H1 (cell line): ENCODE measurements at regions not wholly inside any gene's neighbourhood (a gene's known extent, or its start where the extent isn't known, plus 50 kb on each side); places are given as distances from the start of the nearest gene placed in this dataset.

ENCODE experiments used
- CTCF ChIA-PET: fragments of 300-600 bp; sonication (Branson Sonifier 250); formaldehyde crosslinking; loops from one replicate; lab custom pipeline; 2021; ENCODE audit not compliant: partially characterized antibody; lab: Charles Lee
- POLR2A ChIA-PET: fragments of 300-600 bp; sonication (Branson Sonifier 250); formaldehyde crosslinking; loops from one replicate; lab custom pipeline; 2021; ENCODE audit warnings: inconsistent platforms; ENCODE audit not compliant: partially characterized antibody; lab: Charles Lee
- DNase-seq, 2 experiments: peaks; one replicate each; pipeline versions ENCODE4 v3.0.0 to v3.0.0-alpha.2; 2010 to 2022; ENCODE audit warnings: low spot score in 2 of 2, low read depth in 1 of 2, mixed read lengths in 1 of 2
- FAIRE-seq: peaks from 2 replicates; lab custom pipeline; 2011; peaks lifted over from hg19 to GRCh38; lab: Jason Lieb, UNC
- H2AFZ ChIP-seq: 2 replicates; pipeline ENCODE4 v1.8.1; 2012; ENCODE audit warnings: low read length, inconsistent platforms
- H2AK5ac ChIP-seq: 2 replicates; pipeline ENCODE4 v1.6.1; 2013; ENCODE audit warnings: low read depth, low read length
- H2BK120ac ChIP-seq: replicated peaks from 2 replicates; pipeline ENCODE3; 2013; ENCODE audit warnings: low read depth, low read length, inconsistent platforms
- H2BK12ac ChIP-seq: 2 replicates; pipeline ENCODE4 v1.6.1; 2013; ENCODE audit warnings: low read depth, low read length
- H2BK15ac ChIP-seq: 2 replicates; pipeline ENCODE4 v1.6.1; 2013; ENCODE audit warnings: low read length
- H2BK20ac ChIP-seq: 2 replicates; pipeline ENCODE4 v1.6.1; 2013; ENCODE audit warnings: low read length
- H2BK5ac ChIP-seq: 2 replicates; pipeline ENCODE4 v1.6.1; 2013; ENCODE audit warnings: low read depth, low read length
- H3K14ac ChIP-seq: 2 replicates; pipeline ENCODE4 v1.6.1; 2013; ENCODE audit warnings: inconsistent platforms; ENCODE audit not compliant: insufficient read length
- H3K18ac ChIP-seq: 2 replicates; pipeline ENCODE4 v1.6.1; 2013; ENCODE audit warnings: low read length; ENCODE audit errors: extremely low read depth
- H3K23ac ChIP-seq: 2 replicates; pipeline ENCODE4 v1.6.1; 2013; ENCODE audit warnings: inconsistent platforms; ENCODE audit not compliant: insufficient read length
- H3K23me2 ChIP-seq: 2 replicates; pipeline ENCODE4 v1.6.1; 2013; ENCODE audit warnings: low read depth, low read length
- H3K27ac ChIP-seq: 2 replicates; pipeline ENCODE4 v1.6.1; 2011; ENCODE audit warnings: low read depth, low read length, inconsistent platforms
- H3K27me3 ChIP-seq, 4 experiments: replicated peaks in 1 of 4; 1 replicate in 1 of 4; 2 replicates in 3 of 4; pipeline versions ENCODE4 v1.6.1 to v1.8.1; 2011 to 2013; ENCODE audit warnings: low read length in 3 of 4, mild to moderate bottlenecking in 3 of 4, inconsistent platforms in 2 of 4, mixed read lengths in 2 of 4, moderate library complexity in 1 of 4; ENCODE audit not compliant: control insufficient read depth in 3 of 4, insufficient read depth in 3 of 4; ENCODE audit errors: extremely low read depth in 1 of 4
- H3K36me3 ChIP-seq, 4 experiments: 2 replicates each; pipeline versions ENCODE4 v1.6.1 to v1.8.1; 2011 to 2013; ENCODE audit warnings: mild to moderate bottlenecking in 4 of 4, low read length in 3 of 4, moderate library complexity in 2 of 4, control low read depth in 1 of 4, inconsistent platforms in 1 of 4; ENCODE audit not compliant: insufficient read depth in 4 of 4, control insufficient read depth in 2 of 4
- H3K4ac ChIP-seq: replicated peaks from 2 replicates; pipeline ENCODE3; 2013; ENCODE audit warnings: low read length, low read depth, mixed read lengths, inconsistent platforms; ENCODE audit not compliant: insufficient read length
- H3K4me1 ChIP-seq, 4 experiments: replicated peaks in 1 of 4; 1 replicate in 1 of 4; 2 replicates in 3 of 4; pipeline versions ENCODE4 v1.6.1 to v1.8.1; 2011 to 2013; ENCODE audit warnings: low read length in 3 of 4, inconsistent platforms in 2 of 4, mixed read lengths in 1 of 4; ENCODE audit not compliant: insufficient read depth in 4 of 4, control insufficient read depth in 3 of 4
- H3K4me2 ChIP-seq, 2 experiments: 2 replicates each; pipeline versions ENCODE4 v1.6.1 to v1.8.1; 2011 to 2013; ENCODE audit warnings: low read depth in 2 of 2, low read length in 2 of 2, control low read depth in 1 of 2, inconsistent platforms in 1 of 2, mild to moderate bottlenecking in 1 of 2; ENCODE audit not compliant: insufficient read depth in 1 of 2
- H3K4me3 ChIP-seq, 4 experiments: fragments of 200-600, 300-600 bp in 1 of 4; sonication (generic), shearing (Covaris generic), sonication (Bioruptor Twin) in 1 of 4; 2 replicates each; pipeline versions ENCODE4 v1.5.1 to v1.8.1; 2011 to 2016; ENCODE audit warnings: low read length in 4 of 4, low read depth in 3 of 4, control low read depth in 2 of 4, inconsistent platforms in 2 of 4, mild to moderate bottlenecking in 2 of 4, mixed read lengths in 1 of 4, moderate library complexity in 1 of 4; ENCODE audit not compliant: insufficient read depth in 2 of 4; ENCODE audit errors: extremely low read depth in 1 of 4
- H3K56ac ChIP-seq: replicated peaks from 2 replicates; pipeline ENCODE3; 2013; ENCODE audit warnings: low read depth, mild to moderate bottlenecking, mixed read lengths, low read length, inconsistent platforms; ENCODE audit not compliant: insufficient read length
- H3K79me1 ChIP-seq: 2 replicates; pipeline ENCODE4 v1.6.1; 2013; ENCODE audit warnings: low read depth, low read length, control low read depth
- H3K79me2 ChIP-seq, 2 experiments: 2 replicates each; pipeline versions ENCODE4 v1.6.1 to v1.8.1; 2012 to 2013; ENCODE audit warnings: low read length in 2 of 2, mild to moderate bottlenecking in 2 of 2, inconsistent platforms in 1 of 2; ENCODE audit not compliant: insufficient read depth in 2 of 2, control insufficient read depth in 1 of 2
- H3K9ac ChIP-seq, 4 experiments: replicated peaks in 1 of 4; 1 replicate in 1 of 4; 2 replicates in 3 of 4; pipeline versions ENCODE4 v1.6.1 to v1.8.1; 2011 to 2013; ENCODE audit warnings: low read depth in 3 of 4, low read length in 3 of 4, control low read depth in 2 of 4, mild to moderate bottlenecking in 2 of 4, moderate library complexity in 2 of 4, inconsistent platforms in 1 of 4; ENCODE audit errors: extremely low read depth in 1 of 4
- H3K9me3 ChIP-seq, 2 experiments: 2 replicates each; pipeline versions ENCODE4 v1.6.1 to v1.8.1; 2012 to 2013; ENCODE audit warnings: mild to moderate bottlenecking in 2 of 2, moderate library complexity in 2 of 2, control low read depth in 1 of 2, inconsistent platforms in 1 of 2, low read depth in 1 of 2, low read length in 1 of 2, mixed read lengths in 1 of 2; ENCODE audit not compliant: insufficient read depth in 2 of 2
- H4K20me1 ChIP-seq, 2 experiments: replicated peaks in 1 of 2; 2 replicates each; pipeline versions ENCODE3 to v1.8.1; 2011 to 2013; ENCODE audit warnings: inconsistent platforms in 2 of 2, low read length in 2 of 2, mild to moderate bottlenecking in 1 of 2; ENCODE audit not compliant: insufficient read depth in 2 of 2, control insufficient read depth in 1 of 2
- H4K5ac ChIP-seq: 2 replicates; pipeline ENCODE4 v1.6.1; 2013; ENCODE audit warnings: low read length, low read depth, mixed read lengths, inconsistent platforms; ENCODE audit not compliant: insufficient read length
- H4K8ac ChIP-seq: 2 replicates; pipeline ENCODE4 v1.8.0; 2013; ENCODE audit warnings: mild to moderate bottlenecking, moderate library complexity, low read length, inconsistent platforms; ENCODE audit not compliant: insufficient read depth; ENCODE audit errors: extremely low read depth
- H4K91ac ChIP-seq: replicated peaks from 2 replicates; pipeline ENCODE3; 2013; ENCODE audit warnings: low read length, mixed read lengths, inconsistent platforms; ENCODE audit not compliant: insufficient read length
- BCL11A ChIP-seq, 2 experiments: IDR thresholded peaks; one replicate each; pipeline ENCODE4 v1.6.1; 2011; ENCODE audit warnings: low read depth in 2 of 2, low read length in 2 of 2, mild to moderate bottlenecking in 2 of 2
- CTCF ChIP-seq, 3 experiments: IDR thresholded peaks; 1 replicate in 2 of 3; 2 replicates in 1 of 3; pipeline versions ENCODE4 v1.5.1 to v1.6.1; 2011; ENCODE audit warnings: low read length in 3 of 3, mild to moderate bottlenecking in 3 of 3, inconsistent platforms in 2 of 3, low read depth in 1 of 3, moderate library complexity in 1 of 3; ENCODE audit not compliant: insufficient read depth in 1 of 3; ENCODE audit errors: control extremely low read depth in 1 of 3
- EGR1 ChIP-seq: IDR thresholded peaks from 2 replicates; pipeline ENCODE4 v1.6.1; 2011; ENCODE audit warnings: low read depth, low read length, borderline replicate concordance
- EZH2 ChIP-seq: fragments of 200-600 bp; sonication (generic); IDR thresholded peaks from 2 replicates; pipeline ENCODE4 v1.7.1; 2012; ENCODE audit warnings: low read depth, mild to moderate bottlenecking, moderate library complexity, low read length, inconsistent platforms; ENCODE audit not compliant: severe bottlenecking
- FOSL1 ChIP-seq: IDR thresholded peaks from 2 replicates; pipeline ENCODE4 v1.6.1; 2011; ENCODE audit warnings: mild to moderate bottlenecking, low read depth, low read length, moderate library complexity; ENCODE audit not compliant: insufficient read depth
- JUND ChIP-seq: IDR thresholded peaks from 2 replicates; pipeline ENCODE4 v1.6.1; 2011; ENCODE audit warnings: mild to moderate bottlenecking, improper control_type of control experiment, low read length
- MAX ChIP-seq: IDR thresholded peaks from 2 replicates; pipeline ENCODE4 v1.6.1; 2012; ENCODE audit warnings: inconsistent platforms
- SIRT6 ChIP-seq: IDR thresholded peaks from one replicate; pipeline ENCODE4 v1.7.1; 2012; ENCODE audit warnings: low read length, inconsistent platforms
- SP1 ChIP-seq: IDR thresholded peaks from 2 replicates; pipeline ENCODE4 v1.6.1; 2011; ENCODE audit warnings: low read depth, low read length
- WGBS, 2 experiments: shearing (Covaris generic) in 1 of 2; methylation state at CpG; one replicate each; pipeline versions ENCODE4 v1.1.6 to v1.1.7; 2013 to 2015; ENCODE audit warnings: low lambda C conversion rate in 2 of 2, mixed read lengths in 2 of 2, inconsistent platforms in 1 of 2, low coverage in 1 of 2, missing lambda C conversion rate in 1 of 2; ENCODE audit not compliant: insufficient replicate concordance in 2 of 2, insufficient coverage in 1 of 2, insufficient read length in 1 of 2; ENCODE audit errors: extremely low coverage in 1 of 2, missing lambda C conversion rate in 1 of 2; 5-methylcytosine and 5-hydroxymethylcytosine counted together

GRCh38 chr17:83006515-83007455 lies 72.6 kb upstream of the METRNL start:
- 92% methylated on average over 38 of the region's 38 CpGs; no CpG with 5 or more reads in 1 of the 2 experiments for WGBS, 2 experiments
- no peak for FAIRE-seq
- TF ChIP-seq FOSL1 (no peak), MAX (no peak), JUND (no peak), CTCF (IDR thresholded peaks at IDR 0.05; ENCODE audit: control extremely low read depth in 1 of 3, insufficient read depth in 1 of 3, low read depth in 1 of 3, low read length in 3 of 3) (no peak), EZH2 (no peak), SP1 (no peak), SIRT6 (no peak), BCL11A (IDR thresholded peaks at IDR 0.05; ENCODE audit: low read depth in 2 of 2, low read length in 2 of 2) (no peak), EGR1 (no peak)

More at GRCh38 chr17:83006515-83007455, 72.6 kb upstream of the METRNL start:
- Histone ChIP-seq H4K5ac (no peak overlapping the region), H2BK5ac (no peak overlapping the region), H3K79me1 (no peaks in the 10 kb centered on the region; the same call in 1 of the 2 replicates), H3K23ac (no peak overlapping the region), H4K91ac (no peak overlapping the region), H3K14ac (no peak overlapping the region), H3K4me1 (peaks cover 0 to 13% (median 7%) of the 10 kb centered on the region in 4 experiments; a peak in 5 of 7 replicates), H3K18ac (no peak overlapping the region), H3K4ac (no peak overlapping the region), H2BK120ac (no peak overlapping the region), H3K36me3 (no peaks in the 10 kb centered on the region), H3K4me3 (no peak overlapping the region), H4K20me1 (no peaks in the 10 kb centered on the region), H3K9ac (no peak overlapping the region), H3K4me2 (no peak overlapping the region), H3K56ac (no peak overlapping the region), H2AK5ac (no peak overlapping the region), H2BK15ac (no peak overlapping the region), H3K9me3 (peaks cover 0 to 4% of the 10 kb centered on the region in 2 experiments; a peak in 1 of 4 replicates), H3K27me3 (no peaks in the 10 kb centered on the region), H3K23me2 (0 out of 2 replicates have a peak, but pooled peaks cover 3% of the 10 kb centered on the region), H2BK20ac (no peak overlapping the region), H2AFZ (no peak overlapping the region), H2BK12ac (no peak overlapping the region), H4K8ac (no peak overlapping the region), H3K27ac (no peak overlapping the region), H3K79me2 (no peaks in the 10 kb centered on the region)
- CTCF ChIA-PET, result no interaction called here
- DNase-seq, result no peak
- POLR2A ChIA-PET, result no interaction called here
